ENCODE measurements at regions not wholly inside any gene's neighbourhood (a gene's known extent, or its start where the extent isn't known, plus 50 kb on each side); places are given as distances from the start of the nearest gene placed in this dataset.

DNA sequence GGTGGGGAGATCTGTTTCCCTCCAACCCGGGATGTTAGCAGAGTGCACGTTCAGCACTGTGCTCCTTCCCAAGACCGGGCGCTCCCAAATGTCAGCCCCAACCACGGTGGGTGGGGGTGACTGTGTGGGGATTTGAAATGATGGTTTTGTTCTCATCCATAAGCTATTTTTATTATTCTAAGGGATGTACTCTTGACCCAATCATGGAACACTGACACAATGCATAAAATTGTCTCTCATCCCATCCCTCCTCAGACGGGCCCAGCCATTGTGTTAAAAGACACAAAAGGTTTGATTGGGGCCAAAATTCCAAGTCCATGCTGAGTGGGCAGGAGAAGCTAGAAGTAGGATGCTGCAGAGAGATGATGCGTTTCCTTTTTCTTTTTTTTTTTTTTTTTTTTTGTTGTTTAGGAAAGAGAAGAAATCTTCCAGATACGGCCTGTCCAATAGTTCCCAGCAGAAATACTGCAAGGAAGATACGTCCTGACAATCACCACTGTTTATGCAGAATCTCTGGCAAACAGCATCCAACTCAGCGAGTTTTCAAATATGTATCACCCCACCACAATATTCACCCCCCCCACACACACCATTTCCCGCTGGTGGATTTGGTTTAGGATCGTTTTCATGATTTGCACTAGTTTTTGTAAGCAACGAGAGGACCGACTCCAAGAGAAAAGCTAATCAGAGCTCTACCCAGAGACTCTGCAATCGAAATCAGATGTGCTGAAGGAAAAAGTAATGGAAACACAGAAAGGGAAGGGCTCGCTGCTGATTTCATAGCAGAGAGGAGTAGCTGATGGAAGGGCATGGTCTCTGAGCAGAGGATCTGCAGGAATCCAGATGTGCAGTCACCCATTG lies 163.5 kb upstream of the DYNLRB2 start:
- dilution Hi-C loops (cut with MboI; ENCODE audit: extremely low pct_ligation_motif_present, low sequenced_read_pairs), result no loop called here
- H3K4me3 ChIP-seq (replicated peaks in 1 of 3; ENCODE audit: insufficient read depth in 1 of 3, low read depth in 1 of 3, low read length in 3 of 3), result no peak overlapping the region
- no peaks in the 10 kb centered on the region for H3K9me1 ChIP-seq (replicated peaks; ENCODE audit: control insufficient read depth, extremely low read depth, insufficient read depth, low read length)
- intact Hi-C loops (cut with micrococcal nuclease), result no loop called here
- DNase-seq (ENCODE audit: low read depth, low spot score), result no peak
- no peaks in the 10 kb centered on the region for H3K27me3 ChIP-seq (ENCODE audit: control insufficient read depth in 2 of 2, insufficient read depth in 2 of 2, low read length in 2 of 2)
- no peak overlapping the region for H3K4me2 ChIP-seq (ENCODE audit: insufficient read depth, low read length)
- no peaks in the 10 kb centered on the region for H3K9me3 ChIP-seq (replicated peaks; ENCODE audit: control insufficient read depth, insufficient read depth, low read length)
- no peak for FAIRE-seq
- ChIA-PET POLR2A (no interaction called here), CTCF (interaction anchor here (0.7 to 2.8 kb wide), 2 partner anchors 8 to 350 kb away, joined by 3 to 8 read pairs; no protein-coding TSS in a partner anchor)
- no peaks in the 10 kb centered on the region for H3K36me3 ChIP-seq (ENCODE audit: control insufficient read depth in 2 of 2, extremely low read depth in 1 of 2, insufficient read depth in 2 of 2, low read length in 2 of 2)
- H2AFZ ChIP-seq (ENCODE audit: low read depth, low read length), result no peak overlapping the region
- TF ChIP-seq, protein P1, sequence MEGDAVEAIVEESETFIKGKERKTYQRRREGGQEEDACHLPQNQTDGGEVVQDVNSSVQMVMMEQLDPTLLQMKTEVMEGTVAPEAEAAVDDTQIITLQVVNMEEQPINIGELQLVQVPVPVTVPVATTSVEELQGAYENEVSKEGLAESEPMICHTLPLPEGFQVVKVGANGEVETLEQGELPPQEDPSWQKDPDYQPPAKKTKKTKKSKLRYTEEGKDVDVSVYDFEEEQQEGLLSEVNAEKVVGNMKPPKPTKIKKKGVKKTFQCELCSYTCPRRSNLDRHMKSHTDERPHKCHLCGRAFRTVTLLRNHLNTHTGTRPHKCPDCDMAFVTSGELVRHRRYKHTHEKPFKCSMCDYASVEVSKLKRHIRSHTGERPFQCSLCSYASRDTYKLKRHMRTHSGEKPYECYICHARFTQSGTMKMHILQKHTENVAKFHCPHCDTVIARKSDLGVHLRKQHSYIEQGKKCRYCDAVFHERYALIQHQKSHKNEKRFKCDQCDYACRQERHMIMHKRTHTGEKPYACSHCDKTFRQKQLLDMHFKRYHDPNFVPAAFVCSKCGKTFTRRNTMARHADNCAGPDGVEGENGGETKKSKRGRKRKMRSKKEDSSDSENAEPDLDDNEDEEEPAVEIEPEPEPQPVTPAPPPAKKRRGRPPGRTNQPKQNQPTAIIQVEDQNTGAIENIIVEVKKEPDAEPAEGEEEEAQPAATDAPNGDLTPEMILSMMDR (IDR thresholded peaks at IDR 0.05; ENCODE audit: extremely low read depth in 1 of 2, insufficient read depth in 1 of 2, low read depth in 1 of 2, low read length in 2 of 2), result no peak
- TF ChIP-seq JUN (IDR thresholded peaks at IDR 0.05; ENCODE audit: borderline replicate concordance, insufficient read depth, insufficient read length, low read depth) (no peak), POLR2AphosphoS5 (IDR thresholded peaks at IDR 0.05; ENCODE audit: insufficient read depth, low read depth, low read length) (no peak), POLR2A (IDR thresholded peaks at IDR 0.05; ENCODE audit: low read depth, low read length) (no peak), MAX (IDR thresholded peaks at IDR 0.05; ENCODE audit: insufficient read depth, insufficient read length) (no peak), EZH2 (IDR thresholded peaks at IDR 0.05; ENCODE audit: borderline replicate concordance, low read depth, low read length, severe bottlenecking) (no peak), MYC (IDR thresholded peaks at IDR 0.05; ENCODE audit: low read depth, low read length) (no peak), FOS (IDR thresholded peaks at IDR 0.05; ENCODE audit: borderline replicate concordance, insufficient read depth, low read length) (no peak), GATA2 (IDR thresholded peaks at IDR 0.05; ENCODE audit: insufficient read depth, insufficient read length, low read depth, low read length) (no peak)
- H3K27ac ChIP-seq (ENCODE audit: insufficient read depth, low read depth, low read length), result no peak overlapping the region
- no peaks in the 10 kb centered on the region for H3K79me2 ChIP-seq (ENCODE audit: control insufficient read depth, insufficient read depth, low read length)
- H4K20me1 ChIP-seq (replicated peaks; ENCODE audit: control insufficient read depth, extremely low read depth, insufficient read depth, low read length), result no peaks in the 10 kb centered on the region
- BruUV-seq (replicated peaks), result no TSS peak
- H3K4me1 ChIP-seq (ENCODE audit: control insufficient read depth, extremely low read depth, insufficient read depth, low read length), result no peaks in the 10 kb centered on the region
- no peak overlapping the region for H3K9ac ChIP-seq (replicated peaks; ENCODE audit: extremely low read depth, insufficient read depth, low read length)

All from endothelial cell of umbilical vein (primary cell).